Loucy (cell line): ENCODE measurements at regions not wholly inside any gene's neighbourhood (a gene's known extent, or its start where the extent isn't known, plus 50 kb on each side); places are given as distances from the start of the nearest gene placed in this dataset.

Experiments used
- EZH2phosphoT487 ChIP-seq: fragments of 200-600 bp; IDR thresholded peaks from 2 replicates; pipeline ENCODE4 v1.6.1; 2018; ENCODE audit warnings: antibody characterized with exemption, mild to moderate bottlenecking, moderate library complexity, borderline replicate concordance
- TF ChIP-seq, protein P1 (sequence below): fragments of 200-600 bp; sonication (generic); conservative IDR thresholded peaks from 2 replicates; pipeline ENCODE4 v1.5.1; 2014; ENCODE audit warnings: mild to moderate bottlenecking, antibody characterized with exemption, low read length

DNA sequence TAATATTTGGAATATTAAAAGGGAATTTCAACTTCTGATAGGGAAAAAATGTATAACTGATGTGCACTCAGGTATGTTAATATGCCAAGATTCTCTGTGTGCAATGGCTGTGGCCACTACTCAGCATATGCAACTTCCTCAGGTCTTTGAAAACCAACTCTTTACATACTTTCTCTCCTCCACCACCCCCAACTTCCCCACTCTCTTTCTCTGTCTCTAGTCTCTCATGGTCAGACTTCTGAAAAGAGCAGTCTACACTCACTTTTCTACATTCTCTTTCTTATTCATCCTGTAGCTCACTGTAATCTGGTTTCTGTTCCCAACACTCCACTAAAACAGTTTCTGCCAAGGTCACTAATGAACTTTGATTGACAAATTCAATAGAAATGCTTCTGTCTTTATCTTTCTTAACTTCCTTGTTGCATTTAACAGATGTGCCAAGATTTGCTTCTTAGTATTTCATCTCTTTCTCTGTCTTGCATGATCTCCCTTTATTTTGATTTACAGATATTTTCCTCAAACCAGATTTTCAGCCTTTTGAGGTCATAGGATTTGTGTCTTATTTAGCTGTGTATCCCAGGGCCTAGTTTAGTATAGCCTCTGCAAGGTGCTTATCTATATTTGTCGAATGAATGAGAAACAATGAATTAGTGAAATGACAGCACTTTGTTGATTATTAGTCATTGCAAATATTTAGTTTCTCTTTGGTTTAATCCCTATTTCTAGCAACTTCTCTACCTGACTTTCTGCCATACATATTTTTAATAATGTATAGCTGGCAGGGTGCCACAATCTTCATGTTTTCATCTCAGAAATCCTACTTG is 168.9 kb downstream of the LMO4 start:
- TF ChIP-seq, protein P1, sequence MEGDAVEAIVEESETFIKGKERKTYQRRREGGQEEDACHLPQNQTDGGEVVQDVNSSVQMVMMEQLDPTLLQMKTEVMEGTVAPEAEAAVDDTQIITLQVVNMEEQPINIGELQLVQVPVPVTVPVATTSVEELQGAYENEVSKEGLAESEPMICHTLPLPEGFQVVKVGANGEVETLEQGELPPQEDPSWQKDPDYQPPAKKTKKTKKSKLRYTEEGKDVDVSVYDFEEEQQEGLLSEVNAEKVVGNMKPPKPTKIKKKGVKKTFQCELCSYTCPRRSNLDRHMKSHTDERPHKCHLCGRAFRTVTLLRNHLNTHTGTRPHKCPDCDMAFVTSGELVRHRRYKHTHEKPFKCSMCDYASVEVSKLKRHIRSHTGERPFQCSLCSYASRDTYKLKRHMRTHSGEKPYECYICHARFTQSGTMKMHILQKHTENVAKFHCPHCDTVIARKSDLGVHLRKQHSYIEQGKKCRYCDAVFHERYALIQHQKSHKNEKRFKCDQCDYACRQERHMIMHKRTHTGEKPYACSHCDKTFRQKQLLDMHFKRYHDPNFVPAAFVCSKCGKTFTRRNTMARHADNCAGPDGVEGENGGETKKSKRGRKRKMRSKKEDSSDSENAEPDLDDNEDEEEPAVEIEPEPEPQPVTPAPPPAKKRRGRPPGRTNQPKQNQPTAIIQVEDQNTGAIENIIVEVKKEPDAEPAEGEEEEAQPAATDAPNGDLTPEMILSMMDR: no peak
- TF ChIP-seq EZH2phosphoT487: no peak
